ENCODE measurements at regions not wholly inside any gene's neighbourhood (a gene's known extent, or its start where the extent isn't known, plus 50 kb on each side); places are given as distances from the start of the nearest gene placed in this dataset.

GRCh38 chr9:79884546-79884945 is 312.8 kb downstream of the TLE4 start:
- no peak for DNase-seq

- no peak for DNase-seq
Measured at GRCh38 chr9:79883073-79883645, 311.4 kb downstream of the TLE4 start.

GRCh38 chr9:79880626-79881025 is 308.9 kb downstream of the TLE4 start:
- no peak for DNase-seq

GRCh38 chr9:79877943-79878602 is 306.3 kb downstream of the TLE4 start:
- DNase-seq: no peak

GRCh38 chr9:79868567-79869189 is 296.9 kb downstream of the TLE4 start:
- no peak for DNase-seq

GRCh38 chr9:79862921-79863890 is 291.4 kb downstream of the TLE4 start:
- no peak for DNase-seq

- DNase-seq: no peak
Measured at GRCh38 chr9:79858508-79858907, 286.7 kb downstream of the TLE4 start.

- no peak for DNase-seq
Measured at GRCh38 chr9:79857188-79857587, 285.4 kb downstream of the TLE4 start.

GRCh38 chr9:79847074-79847473 is 275.3 kb downstream of the TLE4 start:
- no peak for DNase-seq

- no peak for DNase-seq
Measured at GRCh38 chr9:79829566-79830302, 258.0 kb downstream of the TLE4 start.

GRCh38 chr9:79824265-79824664 is 252.5 kb downstream of the TLE4 start:
- DNase-seq: no peak

GRCh38 chr9:79817438-79818004 is 245.8 kb downstream of the TLE4 start:
- DNase-seq: no peak

- no peak for DNase-seq
Measured at GRCh38 chr9:79813258-79813638, 241.5 kb downstream of the TLE4 start.

GRCh38 chr9:79812507-79813257 is 240.9 kb downstream of the TLE4 start:
- DNase-seq: no peak

- no peak for DNase-seq
Measured at GRCh38 chr9:79812099-79812498, 240.3 kb downstream of the TLE4 start.

GRCh38 chr9:79809931-79810330 is 238.2 kb downstream of the TLE4 start:
- DNase-seq: no peak

- no peak for DNase-seq
Measured at GRCh38 chr9:79809316-79809876, 237.6 kb downstream of the TLE4 start.

- no peak for DNase-seq
Measured at GRCh38 chr9:79807971-79808370, 236.2 kb downstream of the TLE4 start.

GRCh38 chr9:79806086-79806485 is 234.3 kb downstream of the TLE4 start:
- no peak for DNase-seq

GRCh38 chr9:79801459-79801858 is 229.7 kb downstream of the TLE4 start:
- no peak for DNase-seq

- no peak for DNase-seq
Measured at GRCh38 chr9:79800578-79800977, 228.8 kb downstream of the TLE4 start.
